Adrenal gland (tissue), 9 donors: ENCODE measurements at regions not wholly inside any gene's neighbourhood (a gene's known extent, or its start where the extent isn't known, plus 50 kb on each side); places are given as distances from the start of the nearest gene placed in this dataset.

Source experiments
- DNase-seq, 7 donors: peaks; one replicate each; pipeline ENCODE4 v3.0.0-alpha.2; 2019 to 2020
- H3K27ac ChIP-seq, 5 donors: fragments of 200-600 bp; sonication (generic) in 4 of 5; 1 replicate in 3 of 5; 2 replicates in 2 of 5; pipeline versions ENCODE4 v1.5.1 to v1.8.0; 2016 to 2020; ENCODE audit warnings: mild to moderate bottlenecking in 1 of 5
- H3K27me3 ChIP-seq: fragments of 200-600 bp; 2 replicates; pipeline ENCODE4 v1.8.0; 2021
- H3K36me3 ChIP-seq, 2 donors: fragments of 200-600 bp; replicated peaks in 1 of 2; 1 replicate in 1 of 2; 2 replicates in 1 of 2; pipeline versions ENCODE4 v1.5.1 to v1.8.0; 2018 to 2022
- H3K4me1 ChIP-seq, 2 donors: fragments of 200-600 bp; replicated peaks in 1 of 2; 1 replicate in 1 of 2; 2 replicates in 1 of 2; pipeline versions ENCODE4 v1.5.1 to v1.8.0; 2018 to 2021
- H3K4me3 ChIP-seq, 4 donors: fragments of 200-600 bp; sonication (generic) in 3 of 4; one replicate each; pipeline ENCODE4 v1.5.1; 2016 to 2018
- H3K9me3 ChIP-seq, 3 donors: fragments of 200-600 bp; sonication (generic) in 1 of 3; replicated peaks in 1 of 3; 1 replicate in 2 of 3; 2 replicates in 1 of 3; pipeline versions ENCODE4 v1.5.1 to v1.8.0; 2016 to 2021
- CTCF ChIP-seq, 6 experiments: fragments of 450-650 bp in 4 of 6; fragments of 200-600 bp in 2 of 6; sonication (generic) in 1 of 6; IDR thresholded peaks; 1 replicate in 5 of 6; 2 replicates in 1 of 6; pipeline versions ENCODE4 v1.5.1 to v1.8.0; 2016 to 2021; ENCODE audit warnings: antibody characterized with exemption in 6 of 6, mild to moderate bottlenecking in 2 of 6, moderate library complexity in 1 of 6
- POLR2A ChIP-seq, 2 donors: fragments of 450-650 bp; IDR thresholded peaks; one replicate each; pipeline ENCODE4 v1.6.1; 2017; ENCODE audit warnings: antibody characterized with exemption in 2 of 2, mild to moderate bottlenecking in 2 of 2, moderate library complexity in 1 of 2
- WGBS, 4 donors: extraction: QIAGEN DNeasy Blood & Tissue Kit in 2 of 4; methylation state at CpG; one replicate each; pipeline versions ENCODE4 v1.1.5 to v1.1.7; 2013 to 2017; 5-methylcytosine and 5-hydroxymethylcytosine counted together
- intact Hi-C, 2 donors: fragments of 100-400 bp; cut with DNase I; formaldehyde crosslinking; loops; one replicate each; pipeline versions ENCODE4 v1.14.1 to v1.15.0; 2022 to 2023
- donor health status: healthy with polysubstance abuse.
- donor health status: Bipolar disorder and iron deficiency.
- donor health status: DM: yes; HTN: yes; CAD: no.
- donor health status: DM: no; HTN: no; CAD: no.
- donor health status: DM: no; HTN: no; CAD: no.

DNA sequence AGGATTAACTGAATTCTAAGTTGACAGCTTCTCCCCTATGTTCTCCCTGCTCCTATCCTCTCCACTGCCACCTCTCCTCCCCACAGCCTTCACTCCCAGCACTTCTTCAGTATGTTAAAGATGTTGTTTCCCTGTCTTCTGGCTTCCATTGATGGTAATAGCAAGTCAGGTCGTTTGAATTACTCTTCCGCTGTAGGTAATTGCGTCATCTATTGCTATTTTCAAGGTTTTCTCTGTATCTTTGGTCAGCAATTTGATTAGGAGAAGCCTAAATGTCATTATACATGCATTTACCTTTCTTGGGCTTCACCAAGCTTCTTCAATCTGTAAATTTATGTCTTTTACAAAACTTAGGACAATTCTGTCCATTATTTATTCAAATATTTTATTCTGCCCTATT, 377.3 kb upstream of the KLF12 start:
- TF ChIP-seq CTCF (IDR thresholded peaks at IDR 0.05): no peak
- TF ChIP-seq POLR2A (IDR thresholded peaks at IDR 0.05): no peak
- Histone ChIP-seq H3K9me3 (peaks cover 0 to 7% (median 0%) of the 10 kb centered on the region in 3 donors), H3K27me3 (no peaks in the 10 kb centered on the region), H3K36me3 (no peaks in the 10 kb centered on the region), H3K27ac (no peak overlapping the region), H3K4me3 (no peak overlapping the region), H3K4me1 (no peaks in the 10 kb centered on the region)
- intact Hi-C loops: no loop called here
- no peak for DNase-seq
- 60 to 72% (median 65%) methylated on average over 3 of the region's 3 CpGs for WGBS, 4 donors

- no peak overlapping the region for H3K27ac ChIP-seq
Measured at GRCh38 chr13:74487091-74487722, 353.0 kb upstream of the KLF12 start.

GRCh38 chr13:74485757-74486156, 351.6 kb upstream of the KLF12 start:
- Histone ChIP-seq H3K4me1 (no peaks in the 10 kb centered on the region), H3K27me3 (no peaks in the 10 kb centered on the region), H3K27ac (no peak overlapping the region), H3K4me3 (no peak overlapping the region), H3K9me3 (no peaks in the 10 kb centered on the region), H3K36me3 (no peaks in the 10 kb centered on the region)
- 67 to 75% (median 71%) methylated on average over 1 of the region's 1 CpG for WGBS, 4 donors
- TF ChIP-seq POLR2A (IDR thresholded peaks at IDR 0.05) (no peak), CTCF (IDR thresholded peaks at IDR 0.05) (no peak)
- no peak for DNase-seq
- intact Hi-C loops: no loop called here

More at GRCh38 chr13:74487091-74487722, 353.0 kb upstream of the KLF12 start:
- H3K27me3 ChIP-seq: no peaks in the 10 kb centered on the region
- no peaks in the 10 kb centered on the region for H3K36me3 ChIP-seq
- WGBS, 4 donors: 51 to 58% (median 53%) methylated on average over 3 of the region's 3 CpGs
- no peaks in the 10 kb centered on the region for H3K9me3 ChIP-seq
- H3K4me3 ChIP-seq: no peak overlapping the region
- intact Hi-C loops: no loop called here
- no peak for DNase-seq
- no peaks in the 10 kb centered on the region for H3K4me1 ChIP-seq
- TF ChIP-seq POLR2A (IDR thresholded peaks at IDR 0.05): no peak
- no peak for TF ChIP-seq CTCF (IDR thresholded peaks at IDR 0.05)

DNA sequence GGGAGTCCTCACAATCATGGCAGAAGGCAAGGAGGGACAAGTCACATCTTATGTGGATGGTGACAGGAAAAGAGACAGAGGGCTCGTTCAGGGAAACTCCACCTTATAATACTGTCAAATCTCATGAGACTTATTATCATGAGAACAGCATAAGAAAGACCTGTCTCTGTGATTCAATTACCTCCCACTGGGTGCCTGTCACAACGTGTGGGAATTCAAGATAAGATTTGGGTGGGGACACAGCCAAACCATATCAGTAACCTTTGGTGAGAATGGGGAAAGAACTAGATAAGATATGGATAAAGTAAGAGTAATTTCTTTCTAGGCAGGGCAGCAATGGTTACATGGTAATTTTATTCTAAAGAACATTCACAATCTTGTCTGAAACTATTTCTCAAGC, 344.9 kb upstream of the KLF12 start:
- Histone ChIP-seq H3K36me3 (no peaks in the 10 kb centered on the region), H3K4me3 (no peak overlapping the region), H3K27ac (no peak overlapping the region), H3K27me3 (no peaks in the 10 kb centered on the region), H3K4me1 (no peaks in the 10 kb centered on the region), H3K9me3 (no peaks in the 10 kb centered on the region)
- intact Hi-C loops: no loop called here
- no peak for DNase-seq
- 58 to 65% (median 63%) methylated on average over 2 of the region's 2 CpGs for whole genome bisulfite sequencing, 4 donors
- TF ChIP-seq POLR2A (IDR thresholded peaks at IDR 0.05) (no peak), CTCF (IDR thresholded peaks at IDR 0.05) (no peak)
